Left ventricle myocardium inferior (tissue), 1 donor: ENCODE measurements at regions not wholly inside any gene's neighbourhood (a gene's known extent, or its start where the extent isn't known, plus 50 kb on each side); places are given as distances from the start of the nearest gene placed in this dataset.

Experiments used
- DNase-seq: peaks from one replicate; pipeline ENCODE4 v3.0.0-alpha.2; 2020
- H3K27ac ChIP-seq: fragments of 200-600 bp; replicated peaks from 2 replicates; pipeline ENCODE4 v1.8.0; 2021
- H3K27me3 ChIP-seq: fragments of 200-600 bp; 2 replicates; pipeline ENCODE4 v1.8.0; 2021; ENCODE audit warnings: low read depth
- H3K36me3 ChIP-seq: fragments of 200-600 bp; 2 replicates; pipeline ENCODE4 v1.8.0; 2021
- H3K4me1 ChIP-seq: fragments of 200-600 bp; 2 replicates; pipeline ENCODE4 v1.8.0; 2021
- H3K4me3 ChIP-seq: fragments of 200-600 bp; 2 replicates; pipeline ENCODE4 v1.8.0; 2021; ENCODE audit warnings: mild to moderate bottlenecking, moderate library complexity
- H3K9me3 ChIP-seq: fragments of 200-600 bp; replicated peaks from 2 replicates; pipeline ENCODE4 v1.8.0; 2021
- CTCF ChIP-seq: fragments of 200-600 bp; IDR thresholded peaks from 2 replicates; pipeline ENCODE4 v1.8.0; 2021; ENCODE audit warnings: antibody characterized with exemption, mild to moderate bottlenecking, borderline replicate concordance
- intact Hi-C: fragments of 100-400 bp; cut with micrococcal nuclease; formaldehyde crosslinking; loops from one replicate; pipeline ENCODE4 v1.11.0; 2022
- donor health status: DM: no; HTN: yes; CAD: no; lungs with severe emphysema.

- no peak for TF ChIP-seq CTCF
- intact Hi-C loops = no loop called here
- H3K36me3 ChIP-seq = no peaks in the 10 kb centered on the region
- no peak for DNase-seq
- H3K27me3 ChIP-seq = peaks cover 96% of the 10 kb centered on the region
- H3K27ac ChIP-seq = no peak overlapping the region
- no peaks in the 10 kb centered on the region for H3K9me3 ChIP-seq
- no peak overlapping the region for H3K4me3 ChIP-seq
- peaks cover 17% of the 10 kb centered on the region for H3K4me1 ChIP-seq
Measured at GRCh38 chr1:47505267-47505666, 67.4 kb downstream of the FOXD2 start.

- TF ChIP-seq CTCF = no peak
- H3K27ac ChIP-seq = no peak overlapping the region
- DNase-seq = no peak
- H3K4me3 ChIP-seq = no peak overlapping the region
- intact Hi-C loops = no loop called here
- H3K9me3 ChIP-seq = no peaks in the 10 kb centered on the region
- peaks cover 96% of the 10 kb centered on the region for H3K27me3 ChIP-seq
- H3K36me3 ChIP-seq = no peaks in the 10 kb centered on the region
- peaks cover 17% of the 10 kb centered on the region for H3K4me1 ChIP-seq
Measured at GRCh38 chr1:47506053-47506452, 68.2 kb downstream of the FOXD2 start.

- DNase-seq = no peak
- Histone ChIP-seq H3K4me3 (no peak overlapping the region), H3K9me3 (no peaks in the 10 kb centered on the region), H3K27me3 (peaks cover 96% of the 10 kb centered on the region), H3K36me3 (no peaks in the 10 kb centered on the region), H3K4me1 (peaks cover 17% of the 10 kb centered on the region), H3K27ac (no peak overlapping the region)
- intact Hi-C loops = no loop called here
- TF ChIP-seq CTCF = no peak
Measured at GRCh38 chr1:47507144-47507543, 69.3 kb downstream of the FOXD2 start.

- Histone ChIP-seq H3K4me3 (peak overlapping the region; percentile 68), H3K27me3 (peaks cover 96% of the 10 kb centered on the region)
- TF ChIP-seq CTCF = no peak
Measured at GRCh38 chr1:47507881-47508701, 70.2 kb downstream of the FOXD2 start.

GRCh38 chr1:47508702-47509431 is 71.0 kb downstream of the FOXD2 start:
- peak overlapping the region; percentile 68 for H3K4me3 ChIP-seq
- TF ChIP-seq CTCF = no peak
- peaks cover 4% of the 10 kb centered on the region for H3K9me3 ChIP-seq
- peaks cover 17% of the 10 kb centered on the region for H3K4me1 ChIP-seq
- intact Hi-C loops = no loop called here
- no peaks in the 10 kb centered on the region for H3K36me3 ChIP-seq
- peaks cover 96% of the 10 kb centered on the region for H3K27me3 ChIP-seq
- no peak for DNase-seq
- H3K27ac ChIP-seq = no peak overlapping the region

More at GRCh38 chr1:47507881-47508701, 70.2 kb downstream of the FOXD2 start:
- no peak overlapping the region for H3K27ac ChIP-seq
- H3K9me3 ChIP-seq = no peaks in the 10 kb centered on the region
- intact Hi-C loops = no loop called here
- H3K36me3 ChIP-seq = no peaks in the 10 kb centered on the region
- peaks cover 17% of the 10 kb centered on the region for H3K4me1 ChIP-seq
- DNase-seq = peak; percentile 22
